ENCODE measurements at regions not wholly inside any gene's neighbourhood (a gene's known extent, or its start where the extent isn't known, plus 50 kb on each side); places are given as distances from the start of the nearest gene placed in this dataset.
"Not testable (repeated sequence)": the region's sequence is repeated elsewhere in the genome, so short reads cannot be mapped to it uniquely, and the experiment has no call there.

DNA sequence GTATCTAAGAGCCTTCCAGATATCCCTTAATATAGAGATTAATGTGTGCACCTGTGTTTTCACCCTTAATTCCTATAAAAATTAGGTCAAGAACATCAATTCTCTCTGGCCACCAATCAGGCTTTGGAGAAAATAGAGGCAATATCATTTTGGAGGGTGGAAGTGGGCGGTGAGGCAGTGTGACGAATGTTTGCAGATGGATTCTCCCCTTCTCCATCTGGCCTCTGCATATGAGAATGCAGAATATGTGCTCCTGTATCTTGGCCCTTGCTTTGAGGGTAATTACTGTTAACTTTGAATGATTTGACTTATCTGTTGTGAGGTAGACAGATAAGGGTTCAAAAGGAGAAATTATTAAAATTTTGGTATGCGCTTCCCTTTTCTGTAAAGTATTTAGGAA is 304.0 kb upstream of the NPSR1 start:
- TF ChIP-seq, protein P1, sequence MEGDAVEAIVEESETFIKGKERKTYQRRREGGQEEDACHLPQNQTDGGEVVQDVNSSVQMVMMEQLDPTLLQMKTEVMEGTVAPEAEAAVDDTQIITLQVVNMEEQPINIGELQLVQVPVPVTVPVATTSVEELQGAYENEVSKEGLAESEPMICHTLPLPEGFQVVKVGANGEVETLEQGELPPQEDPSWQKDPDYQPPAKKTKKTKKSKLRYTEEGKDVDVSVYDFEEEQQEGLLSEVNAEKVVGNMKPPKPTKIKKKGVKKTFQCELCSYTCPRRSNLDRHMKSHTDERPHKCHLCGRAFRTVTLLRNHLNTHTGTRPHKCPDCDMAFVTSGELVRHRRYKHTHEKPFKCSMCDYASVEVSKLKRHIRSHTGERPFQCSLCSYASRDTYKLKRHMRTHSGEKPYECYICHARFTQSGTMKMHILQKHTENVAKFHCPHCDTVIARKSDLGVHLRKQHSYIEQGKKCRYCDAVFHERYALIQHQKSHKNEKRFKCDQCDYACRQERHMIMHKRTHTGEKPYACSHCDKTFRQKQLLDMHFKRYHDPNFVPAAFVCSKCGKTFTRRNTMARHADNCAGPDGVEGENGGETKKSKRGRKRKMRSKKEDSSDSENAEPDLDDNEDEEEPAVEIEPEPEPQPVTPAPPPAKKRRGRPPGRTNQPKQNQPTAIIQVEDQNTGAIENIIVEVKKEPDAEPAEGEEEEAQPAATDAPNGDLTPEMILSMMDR (IDR thresholded peaks at IDR 0.05; ENCODE audit: unreplicated experiment): no peak
- no peaks in the 10 kb centered on the region for H3K36me3 Mint-ChIP-seq (ENCODE audit: insufficient read depth, unreplicated experiment)
- no TSS peak for BruUV-seq (replicated peaks)
- no peaks in the 10 kb centered on the region for H3K27me3 Mint-ChIP-seq (ENCODE audit: unreplicated experiment)
- CTCF ChIA-PET: no interaction called here
- peaks cover 2% of the 10 kb centered on the region for H3K9me3 Mint-ChIP-seq (ENCODE audit: low read depth, unreplicated experiment)
- no peak for DNase-seq
- H3K4me3 Mint-ChIP-seq (ENCODE audit: low read depth, unreplicated experiment): no peak overlapping the region
- no peaks in the 10 kb centered on the region for H3K4me1 Mint-ChIP-seq (ENCODE audit: low read depth, unreplicated experiment)
- no peak overlapping the region for H3K27ac Mint-ChIP-seq (ENCODE audit: unreplicated experiment)
- intact Hi-C loops (cut with micrococcal nuclease; ENCODE audit: unreplicated experiment): no loop called here

DNA sequence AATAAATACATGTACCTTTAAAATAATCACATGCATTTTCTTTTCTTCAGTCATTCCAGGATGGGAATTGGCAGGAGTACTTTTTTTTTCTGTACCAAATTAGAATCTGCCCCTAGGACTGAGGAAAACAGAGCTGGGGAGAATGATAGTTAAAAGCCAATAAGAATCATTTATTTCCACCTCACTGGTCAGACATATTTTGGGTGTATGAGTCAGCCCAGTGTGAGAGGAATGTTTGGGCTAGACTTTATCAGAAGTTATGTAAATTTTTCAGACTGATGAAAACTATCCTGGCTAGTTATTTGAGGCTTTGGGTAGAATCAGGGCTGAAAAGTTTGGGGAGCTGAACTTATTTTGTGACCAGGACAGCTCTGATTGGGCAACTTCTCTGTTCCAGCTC is 303.1 kb upstream of the NPSR1 start:
- Mint-ChIP-seq H3K4me3 (ENCODE audit: low read depth, unreplicated experiment) (no peak overlapping the region), H3K36me3 (ENCODE audit: insufficient read depth, unreplicated experiment) (no peaks in the 10 kb centered on the region), H3K27ac (ENCODE audit: unreplicated experiment) (no peak overlapping the region), H3K27me3 (ENCODE audit: unreplicated experiment) (no peaks in the 10 kb centered on the region), H3K9me3 (ENCODE audit: low read depth, unreplicated experiment) (peaks cover 2% of the 10 kb centered on the region), H3K4me1 (ENCODE audit: low read depth, unreplicated experiment) (no peaks in the 10 kb centered on the region)
- no TSS peak for BruUV-seq (replicated peaks)
- intact Hi-C loops (cut with micrococcal nuclease; ENCODE audit: unreplicated experiment): no loop called here
- CTCF ChIA-PET: no interaction called here
- no peak for DNase-seq
- TF ChIP-seq, protein P1 (IDR thresholded peaks at IDR 0.05; ENCODE audit: unreplicated experiment): no peak

DNA sequence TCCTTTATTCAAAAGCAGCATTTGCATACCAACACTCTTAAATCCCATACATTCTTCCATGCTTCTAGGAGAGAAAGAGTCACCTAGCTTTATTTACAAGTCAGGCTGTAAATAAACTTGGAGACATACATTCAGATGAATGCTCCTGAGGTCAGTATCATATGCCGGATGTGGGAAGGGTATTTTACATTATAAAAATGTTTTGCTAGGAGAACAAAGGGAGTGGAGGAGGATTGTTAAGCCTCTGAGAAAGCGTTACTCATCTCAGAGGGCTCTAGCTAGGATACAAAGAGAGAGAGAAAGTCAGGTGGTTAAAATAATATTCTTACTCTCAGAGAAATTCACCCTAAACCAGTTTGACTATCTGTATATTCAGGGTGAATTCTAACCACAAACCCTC is 300.9 kb upstream of the NPSR1 start:
- no peak for DNase-seq
- BruUV-seq (replicated peaks): no TSS peak

DNA sequence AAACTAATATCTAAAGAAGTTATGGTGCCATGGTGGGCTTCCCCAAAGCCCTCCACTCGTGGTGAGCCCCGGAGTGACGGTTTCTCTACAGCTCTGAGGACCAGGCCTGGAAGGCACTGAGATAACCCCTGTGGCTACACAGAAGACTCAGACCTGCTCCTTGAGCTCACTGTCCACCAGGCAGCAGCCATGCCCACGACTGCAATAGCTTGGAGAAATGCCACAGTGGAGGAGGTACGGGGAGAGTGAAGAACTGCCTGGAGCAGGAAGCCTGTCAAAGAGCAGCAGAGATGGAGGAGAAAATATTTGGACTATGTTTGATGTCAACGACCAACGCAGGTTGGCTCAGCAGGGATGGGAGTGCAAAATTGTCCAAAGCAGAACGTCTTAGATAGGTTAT is 300.1 kb upstream of the NPSR1 start:
- Mint-ChIP-seq H3K27ac (ENCODE audit: unreplicated experiment) (no peak overlapping the region), H3K36me3 (ENCODE audit: insufficient read depth, unreplicated experiment) (no peaks in the 10 kb centered on the region), H3K4me1 (ENCODE audit: low read depth, unreplicated experiment) (no peaks in the 10 kb centered on the region), H3K4me3 (ENCODE audit: low read depth, unreplicated experiment) (no peak overlapping the region), H3K9me3 (ENCODE audit: low read depth, unreplicated experiment) (peaks cover 2% of the 10 kb centered on the region), H3K27me3 (ENCODE audit: unreplicated experiment) (no peaks in the 10 kb centered on the region)
- no TSS peak for BruUV-seq (replicated peaks)
- TF ChIP-seq, protein P1 (IDR thresholded peaks at IDR 0.05; ENCODE audit: unreplicated experiment): no peak
- intact Hi-C loops (cut with micrococcal nuclease; ENCODE audit: unreplicated experiment): no loop called here
- no peak for DNase-seq
- CTCF ChIA-PET: no interaction called here

More for the DNA sequence above, 300.9 kb upstream of the NPSR1 start:
- Mint-ChIP-seq H3K36me3 (ENCODE audit: insufficient read depth, unreplicated experiment) (no peaks in the 10 kb centered on the region), H3K4me3 (ENCODE audit: low read depth, unreplicated experiment) (no peak overlapping the region), H3K27me3 (ENCODE audit: unreplicated experiment) (no peaks in the 10 kb centered on the region), H3K27ac (ENCODE audit: unreplicated experiment) (no peak overlapping the region), H3K4me1 (ENCODE audit: low read depth, unreplicated experiment) (no peaks in the 10 kb centered on the region), H3K9me3 (ENCODE audit: low read depth, unreplicated experiment) (peaks cover 2% of the 10 kb centered on the region)
- CTCF ChIA-PET: no interaction called here
- intact Hi-C loops (cut with micrococcal nuclease; ENCODE audit: unreplicated experiment): no loop called here
- TF ChIP-seq, protein P1 (IDR thresholded peaks at IDR 0.05; ENCODE audit: unreplicated experiment): no peak

DNA sequence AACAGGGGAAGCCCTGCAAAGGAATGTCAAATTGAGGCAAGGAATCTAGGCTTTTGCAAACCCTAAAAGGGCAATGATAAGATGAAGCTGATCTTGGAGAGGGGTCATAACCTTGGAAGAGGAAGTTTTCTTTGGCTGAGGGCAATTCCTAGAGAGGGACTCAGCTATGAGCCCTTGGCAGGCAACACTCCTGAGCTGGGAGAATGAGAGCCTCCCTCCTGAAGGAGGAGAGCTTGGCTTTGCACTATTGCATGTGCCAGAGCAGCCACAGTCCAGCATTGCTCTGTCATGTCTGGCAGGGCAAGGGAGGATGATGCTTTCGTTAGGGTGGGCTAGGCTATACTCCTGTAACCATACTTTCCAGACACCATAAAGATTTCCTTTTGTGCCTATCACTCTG is 299.4 kb upstream of the NPSR1 start:
- H3K27ac Mint-ChIP-seq (ENCODE audit: unreplicated experiment); CTCF ChIA-PET; intact Hi-C loops (cut with micrococcal nuclease; ENCODE audit: unreplicated experiment); DNase-seq; H3K4me1 Mint-ChIP-seq (ENCODE audit: low read depth, unreplicated experiment); H3K9me3 Mint-ChIP-seq (ENCODE audit: low read depth, unreplicated experiment); BruUV-seq (replicated peaks); H3K4me3 Mint-ChIP-seq (ENCODE audit: low read depth, unreplicated experiment); H3K36me3 Mint-ChIP-seq (ENCODE audit: insufficient read depth, unreplicated experiment); H3K27me3 Mint-ChIP-seq (ENCODE audit: unreplicated experiment): not testable (repeated sequence)

Data from Calu3 (cell line).